CD1c-positive myeloid dendritic cell (primary cell): ENCODE measurements at regions not wholly inside any gene's neighbourhood (a gene's known extent, or its start where the extent isn't known, plus 50 kb on each side); places are given as distances from the start of the nearest gene placed in this dataset.
A peak's percentile ranks its signal among the peaks of the same experiment; 100 is the strongest.
"Not testable (repeated sequence)": the region's sequence is repeated elsewhere in the genome, so short reads cannot be mapped to it uniquely, and the experiment has no call there.

Experiments used
- DNase-seq: peaks from one replicate; pipeline ENCODE4 v3.0.0-alpha.2; 2016; ENCODE audit errors: extremely low spot score

- DNase-seq: no peak
Measured at GRCh38 chr14:97074456-97074855, 277.3 kb downstream of the VRK1 start.

GRCh38 chr14:97074856-97075255 lies 277.7 kb downstream of the VRK1 start:
- DNase-seq: no peak

GRCh38 chr14:97077253-97077653 lies 280.1 kb downstream of the VRK1 start:
- DNase-seq: peak; percentile 80

GRCh38 chr14:97077687-97078086 lies 280.5 kb downstream of the VRK1 start:
- DNase-seq: no peak

- peak; percentile 47 for DNase-seq
Measured at GRCh38 chr14:97080991-97081390, 283.8 kb downstream of the VRK1 start.

GRCh38 chr14:97095269-97095668 lies 298.1 kb downstream of the VRK1 start:
- no peak for DNase-seq

- DNase-seq: no peak
Measured at GRCh38 chr14:97097296-97097695, 300.1 kb downstream of the VRK1 start.

GRCh38 chr14:97100306-97100705 lies 303.1 kb downstream of the VRK1 start:
- DNase-seq: no peak

GRCh38 chr14:97101561-97101960 lies 304.4 kb downstream of the VRK1 start:
- no peak for DNase-seq

GRCh38 chr14:97104029-97104428 lies 306.8 kb downstream of the VRK1 start:
- DNase-seq: no peak

- DNase-seq: no peak
Measured at GRCh38 chr14:97106166-97106565, 309.0 kb downstream of the VRK1 start.

- DNase-seq: no peak
Measured at GRCh38 chr14:97106609-97107008, 309.4 kb downstream of the VRK1 start.

GRCh38 chr14:97107080-97107479 lies 309.9 kb downstream of the VRK1 start:
- DNase-seq: no peak

- DNase-seq: no peak
Measured at GRCh38 chr14:97107760-97108159, 310.6 kb downstream of the VRK1 start.

- DNase-seq: no peak
Measured at GRCh38 chr14:97109234-97109633, 312.1 kb downstream of the VRK1 start.

- no peak for DNase-seq
Measured at GRCh38 chr14:97113339-97113738, 316.2 kb downstream of the VRK1 start.

GRCh38 chr14:97116546-97116945 lies 319.4 kb downstream of the VRK1 start:
- DNase-seq: no peak

GRCh38 chr14:97117693-97118092 lies 320.5 kb downstream of the VRK1 start:
- no peak for DNase-seq

- no peak for DNase-seq
Measured at GRCh38 chr14:97120204-97120603, 323.0 kb downstream of the VRK1 start.

GRCh38 chr14:97120611-97121031 lies 323.4 kb downstream of the VRK1 start:
- no peak for DNase-seq

GRCh38 chr14:97129639-97130038 lies 332.5 kb downstream of the VRK1 start:
- DNase-seq: no peak

GRCh38 chr14:97135847-97136246 lies 338.7 kb downstream of the VRK1 start:
- not testable (repeated sequence) for DNase-seq

- no peak for DNase-seq
Measured at GRCh38 chr14:97137705-97138104, 340.5 kb downstream of the VRK1 start.

GRCh38 chr14:97138801-97139200 lies 341.6 kb downstream of the VRK1 start:
- DNase-seq: no peak

- DNase-seq: no peak
Measured at GRCh38 chr14:97143011-97143410, 345.8 kb downstream of the VRK1 start.
